ENCODE measurements at regions not wholly inside any gene's neighbourhood (a gene's known extent, or its start where the extent isn't known, plus 50 kb on each side); places are given as distances from the start of the nearest gene placed in this dataset.
"Not testable (repeated sequence)": the region's sequence is repeated elsewhere in the genome, so short reads cannot be mapped to it uniquely, and the experiment has no call there.

DNA sequence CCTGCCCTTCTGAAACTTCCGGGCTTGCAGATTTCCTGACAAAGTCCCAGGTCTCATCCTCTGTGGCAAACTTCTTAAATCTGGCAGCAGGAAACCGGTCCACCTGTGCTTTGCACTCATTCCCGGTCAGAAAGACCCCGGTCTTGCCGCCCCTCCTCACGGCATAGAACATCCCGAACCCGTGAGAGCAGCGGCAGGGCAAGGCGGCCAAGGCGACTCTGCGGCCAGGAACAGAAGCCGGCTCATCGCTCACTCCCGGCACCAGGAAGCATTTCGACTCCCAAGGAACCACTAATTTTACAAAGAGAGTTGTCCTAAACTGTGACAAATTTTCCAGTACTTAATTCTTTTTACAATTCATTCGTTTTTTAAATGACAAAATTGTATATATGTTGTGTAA is 140.3 kb downstream of the USP22 start:
- TF ChIP-seq, protein P1, sequence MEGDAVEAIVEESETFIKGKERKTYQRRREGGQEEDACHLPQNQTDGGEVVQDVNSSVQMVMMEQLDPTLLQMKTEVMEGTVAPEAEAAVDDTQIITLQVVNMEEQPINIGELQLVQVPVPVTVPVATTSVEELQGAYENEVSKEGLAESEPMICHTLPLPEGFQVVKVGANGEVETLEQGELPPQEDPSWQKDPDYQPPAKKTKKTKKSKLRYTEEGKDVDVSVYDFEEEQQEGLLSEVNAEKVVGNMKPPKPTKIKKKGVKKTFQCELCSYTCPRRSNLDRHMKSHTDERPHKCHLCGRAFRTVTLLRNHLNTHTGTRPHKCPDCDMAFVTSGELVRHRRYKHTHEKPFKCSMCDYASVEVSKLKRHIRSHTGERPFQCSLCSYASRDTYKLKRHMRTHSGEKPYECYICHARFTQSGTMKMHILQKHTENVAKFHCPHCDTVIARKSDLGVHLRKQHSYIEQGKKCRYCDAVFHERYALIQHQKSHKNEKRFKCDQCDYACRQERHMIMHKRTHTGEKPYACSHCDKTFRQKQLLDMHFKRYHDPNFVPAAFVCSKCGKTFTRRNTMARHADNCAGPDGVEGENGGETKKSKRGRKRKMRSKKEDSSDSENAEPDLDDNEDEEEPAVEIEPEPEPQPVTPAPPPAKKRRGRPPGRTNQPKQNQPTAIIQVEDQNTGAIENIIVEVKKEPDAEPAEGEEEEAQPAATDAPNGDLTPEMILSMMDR (IDR thresholded peaks at IDR 0.05; ENCODE audit: poor library complexity), result not testable (repeated sequence)
- TF ChIP-seq EZH2 (IDR thresholded peaks at IDR 0.05; ENCODE audit: borderline replicate concordance), result not testable (repeated sequence)

All from hepatocyte (in vitro differentiated cells).